SK-N-SH treated with all-trans-retinoic acid at 6 μM for 48 hours (cell line): ENCODE measurements at regions not wholly inside any gene's neighbourhood (a gene's known extent, or its start where the extent isn't known, plus 50 kb on each side); places are given as distances from the start of the nearest gene placed in this dataset.
A peak's percentile ranks its signal among the peaks of the same experiment; 100 is the strongest.

Experiments used
- ATAC-seq: fragments of 200-7000 bp; cut with Tn5 transposase; 3 replicates; pipeline ENCODE4 v1.9.1; 2020; ENCODE audit warnings: mild to moderate bottlenecking, moderate library complexity
- ARNTL ChIP-seq: fragments of 450-650 bp; formaldehyde crosslinking; IDR thresholded peaks from 2 replicates; pipeline ENCODE4 v1.5.0; 2020; ENCODE audit warnings: low read depth, mild to moderate bottlenecking, moderate library complexity, borderline replicate concordance
- BACH2 ChIP-seq: fragments of 250-450 bp; sonication (Bioruptor Pico); IDR thresholded peaks from 2 replicates; pipeline ENCODE4 v1.9.0; 2021; ENCODE audit warnings: mild to moderate bottlenecking, borderline replicate concordance
- CREB5 ChIP-seq: fragments of 250-450 bp; sonication (Bioruptor Pico); IDR thresholded peaks from 2 replicates; pipeline ENCODE4 v1.5.1; 2020; ENCODE audit warnings: low read depth, mild to moderate bottlenecking, moderate library complexity
- CSDC2 ChIP-seq: fragments of 250-450 bp; sonication (Bioruptor Pico); IDR thresholded peaks from 2 replicates; pipeline ENCODE4 v1.5.0; 2020; ENCODE audit warnings: mild to moderate bottlenecking, moderate library complexity
- CSRNP3 ChIP-seq: fragments of 250-450 bp; sonication (Bioruptor Pico); IDR thresholded peaks from 2 replicates; pipeline ENCODE4 v1.5.1; 2021; ENCODE audit warnings: mild to moderate bottlenecking, moderate library complexity
- ESRRG ChIP-seq: fragments of 250-450 bp; sonication (Bioruptor Pico); IDR thresholded peaks from 2 replicates; pipeline ENCODE4 v1.6.1; 2021; ENCODE audit warnings: mild to moderate bottlenecking
- GLIS3 ChIP-seq: fragments of 250-450 bp; sonication (Bioruptor Pico); IDR thresholded peaks from 2 replicates; pipeline ENCODE4 v1.5.0; 2020; ENCODE audit warnings: mild to moderate bottlenecking, moderate library complexity
- ISL1 ChIP-seq: fragments of 250-450 bp; sonication (Bioruptor Pico); IDR thresholded peaks from 2 replicates; pipeline ENCODE4 v2.1.2; 2022; ENCODE audit warnings: mild to moderate bottlenecking, moderate library complexity
- POU6F1 ChIP-seq: fragments of 250-450 bp; sonication (Bioruptor Pico); IDR thresholded peaks from 2 replicates; pipeline ENCODE4 v1.8.0; 2021; ENCODE audit warnings: low read depth, mild to moderate bottlenecking, moderate library complexity, borderline replicate concordance
- PPARA ChIP-seq: fragments of 250-450 bp; sonication (Bioruptor Pico); IDR thresholded peaks from 2 replicates; pipeline ENCODE4 v1.5.0; 2020; ENCODE audit warnings: mild to moderate bottlenecking, borderline replicate concordance
- RARB ChIP-seq: fragments of 250-450 bp; sonication (Bioruptor Pico); IDR thresholded peaks from 2 replicates; pipeline ENCODE4 v1.8.0; 2021; ENCODE audit warnings: mild to moderate bottlenecking, moderate library complexity
- SNAI2 ChIP-seq: fragments of 250-450 bp; sonication (Bioruptor Pico); IDR thresholded peaks from 2 replicates; pipeline ENCODE4 v1.5.0; 2020; ENCODE audit warnings: mild to moderate bottlenecking, moderate library complexity
- TCF4 ChIP-seq: fragments of 250-450 bp; sonication (Bioruptor Pico); IDR thresholded peaks from 2 replicates; pipeline ENCODE4 v1.8.0; 2021; ENCODE audit warnings: mild to moderate bottlenecking, moderate library complexity, borderline replicate concordance
- TOX ChIP-seq: fragments of 250-450 bp; sonication (Bioruptor Pico); IDR thresholded peaks from 2 replicates; pipeline ENCODE4 v1.8.0; 2021; ENCODE audit warnings: mild to moderate bottlenecking, moderate library complexity, borderline replicate concordance
- TSHZ2 ChIP-seq: fragments of 250-450 bp; sonication (Bioruptor Pico); IDR thresholded peaks from 2 replicates; pipeline ENCODE4 v1.5.0; 2020; ENCODE audit warnings: mild to moderate bottlenecking, moderate library complexity
- ZC3H10 ChIP-seq: fragments of 250-450 bp; sonication (Bioruptor Pico); IDR thresholded peaks from 2 replicates; pipeline ENCODE4 v1.5.1; 2021; ENCODE audit warnings: mild to moderate bottlenecking, moderate library complexity
- ZFP3 ChIP-seq: fragments of 250-450 bp; sonication (Bioruptor Pico); IDR thresholded peaks from 2 replicates; pipeline ENCODE4 v1.5.0; 2020; ENCODE audit warnings: mild to moderate bottlenecking, moderate library complexity
- ZNF70 ChIP-seq: fragments of 450-650 bp; formaldehyde crosslinking; IDR thresholded peaks from 2 replicates; pipeline ENCODE4 v1.5.0; 2020; ENCODE audit warnings: mild to moderate bottlenecking, moderate library complexity
- ZNF8 ChIP-seq: fragments of 450-650 bp; formaldehyde crosslinking; IDR thresholded peaks from 2 replicates; pipeline ENCODE4 v1.5.0; 2020; ENCODE audit warnings: mild to moderate bottlenecking, moderate library complexity

- no peak for ATAC-seq
- TF ChIP-seq CREB5 (no peak), PPARA (CRISPR knock-in tag) (no peak), GLIS3 (no peak), POU6F1 (CRISPR knock-in tag) (no peak), ISL1 (CRISPR knock-in tag) (no peak), ARNTL (CRISPR knock-in tag) (no peak), BACH2 (CRISPR knock-in tag) (no peak), ESRRG (CRISPR knock-in tag) (no peak), TOX (CRISPR knock-in tag) (no peak), RARB (CRISPR knock-in tag) (no peak), TCF4 (CRISPR knock-in tag) (no peak), ZC3H10 (CRISPR knock-in tag) (no peak), ZNF8 (no peak), TSHZ2 (CRISPR knock-in tag) (no peak), CSDC2 (CRISPR knock-in tag) (no peak), ZFP3 (CRISPR knock-in tag) (no peak), SNAI2 (CRISPR knock-in tag) (no peak)
Observed at GRCh38 chr4:151459375-151459774, 50.4 kb downstream of the FHIP1A start.

DNA sequence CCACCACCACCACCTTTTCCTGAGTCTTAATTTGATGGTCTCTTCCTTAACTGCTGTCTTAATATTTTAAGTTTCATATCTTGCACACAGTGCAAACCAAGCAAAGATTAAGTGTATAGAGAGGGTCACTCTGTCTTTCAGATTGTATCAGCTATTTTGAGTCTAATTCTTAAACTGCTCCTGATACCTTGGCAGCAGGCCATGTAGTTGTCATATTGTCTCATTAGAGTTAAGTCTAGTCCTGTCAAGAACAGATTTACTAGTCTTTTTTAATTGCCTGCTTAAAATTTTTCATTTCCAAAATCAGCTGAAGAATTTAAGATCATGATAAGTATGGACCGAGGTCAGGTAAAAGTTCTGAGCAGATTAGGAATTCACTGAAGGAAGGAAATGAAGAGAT, 51.5 kb downstream of the FHIP1A start:
- peak; percentile 51 for ATAC-seq
- TF ChIP-seq BACH2 (CRISPR knock-in tag) (no peak), ISL1 (CRISPR knock-in tag) (peak; percentile 90)
- TF ChIP-seq, all 23 proteins: peak for 1

DNA sequence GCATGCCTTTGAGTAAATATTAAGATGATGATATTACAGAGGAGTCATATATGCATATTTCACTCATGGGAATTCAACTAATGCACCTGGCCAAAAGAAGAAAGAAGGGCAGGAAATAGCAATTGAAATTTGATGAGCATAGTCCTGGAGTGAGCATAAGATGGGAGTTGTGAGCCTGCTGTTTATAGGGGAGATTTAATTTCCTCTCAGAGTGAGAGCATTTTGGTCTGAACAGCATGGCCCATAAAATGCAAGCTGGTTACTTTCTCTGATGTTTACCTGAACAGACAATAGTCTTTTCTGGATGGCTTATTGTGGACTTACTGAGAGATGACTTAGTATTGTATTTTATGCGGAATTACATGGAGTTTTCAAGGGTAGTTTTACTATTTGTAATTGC, 53.6 kb downstream of the FHIP1A start:
- TF ChIP-seq CSRNP3 (CRISPR knock-in tag) = no peak
- TF ChIP-seq, all 23 proteins: peak for 0
- no peak for ATAC-seq

GRCh38 chr4:151468715-151469696, 60.0 kb downstream of the FHIP1A start:
- ATAC-seq = peak; percentile 55; the same call in 2 of the 3 replicates
- no peak for TF ChIP-seq ZNF70 (CRISPR knock-in tag)
- no peak for TF ChIP-seq ZC3H10 (CRISPR knock-in tag)
- no peak for TF ChIP-seq ARNTL (CRISPR knock-in tag)
- TF ChIP-seq POU6F1 (CRISPR knock-in tag) = no peak
- TF ChIP-seq RARB (CRISPR knock-in tag) = no peak
- no peak for TF ChIP-seq ISL1 (CRISPR knock-in tag)
- no peak for TF ChIP-seq CSDC2 (CRISPR knock-in tag)
- TF ChIP-seq SNAI2 (CRISPR knock-in tag) = no peak
